HG03342 (cell line): ENCODE measurements at regions not wholly inside any gene's neighbourhood (a gene's known extent, or its start where the extent isn't known, plus 50 kb on each side); places are given as distances from the start of the nearest gene placed in this dataset.
"Not testable (repeated sequence)": the region's sequence is repeated elsewhere in the genome, so short reads cannot be mapped to it uniquely, and the experiment has no call there.

ENCODE experiments used
- ATAC-seq: cut with Tn5 transposase; IDR thresholded peaks from one replicate; pipeline ENCODE4 v1.9.1; 2021; ENCODE audit warnings: mild to moderate bottlenecking, moderate library complexity; ENCODE audit not compliant: unreplicated experiment

GRCh38 chr5:57002959-57003485 is 51.1 kb upstream of the MIER3 start:
- no peak for ATAC-seq

DNA sequence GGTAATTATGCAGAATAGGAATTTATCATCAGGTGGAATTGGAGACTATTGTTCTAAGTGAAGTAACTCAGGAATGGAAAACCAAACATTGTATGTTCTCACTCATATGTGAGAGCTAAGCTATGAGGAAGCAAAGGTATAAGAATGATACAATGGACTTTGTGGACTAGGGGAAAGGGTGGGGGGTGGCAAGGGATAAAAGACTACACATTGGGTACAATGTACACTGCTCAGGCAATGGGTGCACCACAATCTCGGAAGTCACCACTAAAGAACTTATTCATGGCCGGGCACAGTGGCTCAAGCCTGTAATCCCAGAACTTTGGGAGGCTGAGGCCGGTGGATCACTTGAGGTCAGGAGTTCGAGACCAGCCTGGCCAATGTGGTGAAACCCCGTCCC is 51.6 kb upstream of the MIER3 start:
- not testable (repeated sequence) for ATAC-seq

DNA sequence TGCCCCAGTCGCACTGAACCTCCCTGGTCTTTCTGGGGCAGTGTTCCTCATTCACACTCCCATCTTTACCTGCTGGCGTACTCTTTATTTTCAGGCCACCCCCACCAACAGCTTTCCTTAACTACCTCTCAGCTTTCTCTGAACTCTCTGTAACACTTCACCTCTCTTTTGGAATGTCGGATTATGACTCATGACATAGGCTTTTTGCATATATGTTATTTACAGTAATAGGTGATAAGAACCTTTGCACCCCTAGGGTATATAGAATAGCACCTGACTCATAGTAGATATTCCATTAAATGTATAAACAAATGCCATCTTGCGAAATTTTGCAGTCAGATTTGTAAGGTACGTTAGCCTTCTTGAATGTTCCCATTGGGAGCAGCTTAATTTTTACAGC is 52.9 kb upstream of the MIER3 start:
- ATAC-seq, result no peak

GRCh38 chr5:57007344-57007743 is 55.4 kb upstream of the MIER3 start:
- peak; percentile 82 for ATAC-seq

DNA sequence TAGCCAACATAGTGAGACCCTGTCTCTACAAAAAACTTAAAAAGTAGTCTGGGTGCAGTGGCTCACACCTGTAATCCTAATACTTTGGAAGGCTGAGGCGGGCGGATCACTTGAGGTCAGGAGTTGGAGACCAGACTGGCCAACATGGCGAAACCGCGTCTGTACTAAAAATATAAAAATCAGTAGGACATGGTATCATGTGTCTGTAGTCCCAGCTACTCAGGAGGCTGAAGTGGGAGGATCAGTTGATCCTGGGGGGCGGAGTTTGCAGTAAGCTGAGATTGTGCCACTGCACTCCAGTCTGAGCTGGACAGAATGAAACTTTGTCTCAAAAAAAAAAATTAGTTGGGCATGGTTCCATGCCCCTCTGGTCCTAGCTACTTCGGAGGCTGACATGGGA is 57.9 kb upstream of the MIER3 start:
- ATAC-seq, result no peak

- no peak for ATAC-seq
These were observed 58.9 kb upstream of the MIER3 start for GRCh38 chr5:57010786-57011185.

GRCh38 chr5:57012511-57012910 is 60.6 kb upstream of the MIER3 start:
- no peak for ATAC-seq

GRCh38 chr5:57025961-57026360 is 74.0 kb upstream of the MIER3 start:
- ATAC-seq, result no peak

DNA sequence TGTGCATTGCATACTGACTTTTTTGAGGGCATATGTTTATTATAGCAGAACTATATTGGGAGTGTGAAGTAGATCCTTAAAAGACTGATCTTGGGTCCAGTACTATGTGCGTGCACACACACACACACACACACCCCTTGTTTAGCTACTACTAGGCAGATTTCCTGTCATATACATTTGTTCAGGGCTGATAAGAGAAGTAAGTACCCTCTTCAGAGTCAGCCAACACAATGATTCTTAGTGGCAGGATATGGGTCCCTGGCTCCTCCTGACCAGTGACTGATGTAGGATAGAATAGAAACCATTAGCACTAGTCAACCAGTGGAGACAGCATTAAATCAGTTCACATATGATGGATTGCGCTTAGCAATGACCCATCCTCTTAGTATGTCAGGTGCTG is 76.2 kb upstream of the MIER3 start:
- ATAC-seq, result no peak

- no peak for ATAC-seq
These were observed 80.2 kb upstream of the MIER3 start for GRCh38 chr5:57032151-57032551.

DNA sequence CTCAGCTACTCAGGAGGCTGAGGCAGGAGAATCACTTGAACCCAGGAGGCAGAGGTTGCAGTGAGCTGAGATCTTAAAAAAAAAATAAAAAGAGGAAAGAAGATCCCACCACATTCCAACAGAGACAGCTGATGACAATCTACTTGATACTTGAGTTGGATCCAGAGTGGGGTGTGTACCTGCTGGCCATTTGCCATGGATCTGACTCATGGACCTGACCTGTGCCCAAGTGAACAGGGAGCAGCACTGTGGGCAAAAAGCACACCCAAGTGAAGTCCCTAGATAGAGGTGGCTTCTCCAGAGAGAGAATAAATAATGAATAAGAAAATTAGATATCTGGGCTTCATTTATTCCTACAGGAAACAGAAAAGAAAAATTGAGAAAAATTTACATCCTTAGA is 81.2 kb upstream of the MIER3 start:
- no peak for ATAC-seq

- ATAC-seq, result no peak
These were observed 81.6 kb upstream of the MIER3 start for GRCh38 chr5:57033503-57033902.

DNA sequence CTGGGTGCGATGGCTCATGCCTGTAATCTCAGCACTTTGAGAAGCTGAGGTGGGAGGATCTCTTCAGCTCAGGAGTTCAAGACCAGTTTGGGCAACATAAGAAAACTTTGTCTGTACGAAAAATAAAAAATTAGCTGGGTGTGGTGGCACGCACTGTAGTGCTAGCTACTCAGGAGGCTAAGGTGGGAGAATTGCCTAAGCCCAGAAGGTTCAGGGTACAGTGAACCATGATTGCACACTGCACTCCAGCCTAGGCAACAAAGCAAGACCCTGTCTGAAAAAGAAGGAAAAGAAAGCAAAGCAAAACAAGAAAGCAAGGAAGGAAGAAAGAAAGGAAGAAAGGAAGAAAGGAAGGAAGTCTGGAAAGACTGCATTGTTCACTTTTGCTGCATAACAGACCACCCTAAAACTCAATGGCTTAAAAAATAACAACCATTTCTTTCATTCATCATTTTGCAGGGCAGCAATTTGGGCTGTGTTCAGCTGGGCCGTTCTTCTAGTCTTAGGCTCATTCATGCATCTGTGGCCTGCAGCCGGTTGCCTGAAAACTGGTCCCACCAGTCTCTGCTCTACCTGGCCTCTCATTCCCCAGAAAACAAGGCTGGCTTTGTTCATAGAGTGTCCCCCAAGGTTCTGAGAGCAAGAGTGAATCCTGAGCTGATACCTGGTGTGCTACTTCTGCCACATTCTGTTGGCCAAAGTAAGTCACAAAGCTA is 82.4 kb upstream of the MIER3 start:
- no peak for ATAC-seq

GRCh38 chr5:57035955-57036354 is 84.0 kb upstream of the MIER3 start:
- ATAC-seq, result no peak

GRCh38 chr5:57036761-57037160 is 84.8 kb upstream of the MIER3 start:
- ATAC-seq, result no peak

DNA sequence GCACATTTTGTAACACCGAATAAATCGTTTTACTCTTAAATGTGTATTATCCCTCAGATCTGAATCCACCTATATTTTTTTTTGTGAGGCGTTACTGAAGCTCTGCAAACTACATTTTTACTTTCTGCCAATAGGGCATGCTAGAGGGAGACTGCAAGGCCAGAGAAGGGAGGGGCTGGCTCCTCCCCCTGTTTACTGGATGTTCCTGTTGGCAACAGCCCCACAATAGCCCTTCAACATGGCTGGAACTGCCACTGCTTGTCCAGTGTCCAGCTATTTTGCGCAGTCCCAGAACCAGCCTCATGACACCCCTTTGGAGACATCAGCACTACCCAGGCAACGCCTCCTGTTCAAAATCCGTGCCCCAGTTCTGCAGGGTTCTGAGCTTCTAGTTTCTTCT is 85.4 kb upstream of the MIER3 start:
- no peak for ATAC-seq

DNA sequence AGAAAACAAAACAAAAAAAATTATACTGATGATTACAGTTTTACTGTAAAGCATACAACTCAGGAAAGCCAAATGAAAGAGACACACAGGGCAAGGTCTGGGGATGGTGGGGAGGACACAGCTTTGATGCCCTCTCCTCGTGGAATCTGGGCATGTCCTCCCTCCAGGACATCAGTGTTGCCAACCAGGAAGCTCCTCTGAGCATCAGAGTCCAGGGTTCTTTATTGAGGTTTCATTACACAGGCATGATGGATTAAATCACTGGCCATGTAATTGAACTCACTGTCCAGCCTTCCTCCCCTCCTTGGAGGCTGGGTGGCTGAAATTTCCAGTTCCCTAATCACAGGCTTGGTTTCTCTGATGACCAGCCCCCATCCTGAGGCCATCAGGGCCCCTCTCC is 89.6 kb upstream of the MIER3 start:
- ATAC-seq, result no peak

GRCh38 chr5:57042524-57042931 is 90.6 kb upstream of the MIER3 start:
- no peak for ATAC-seq

- no peak for ATAC-seq
These were observed 102.2 kb upstream of the MIER3 start for GRCh38 chr5:57054135-57054534.

DNA sequence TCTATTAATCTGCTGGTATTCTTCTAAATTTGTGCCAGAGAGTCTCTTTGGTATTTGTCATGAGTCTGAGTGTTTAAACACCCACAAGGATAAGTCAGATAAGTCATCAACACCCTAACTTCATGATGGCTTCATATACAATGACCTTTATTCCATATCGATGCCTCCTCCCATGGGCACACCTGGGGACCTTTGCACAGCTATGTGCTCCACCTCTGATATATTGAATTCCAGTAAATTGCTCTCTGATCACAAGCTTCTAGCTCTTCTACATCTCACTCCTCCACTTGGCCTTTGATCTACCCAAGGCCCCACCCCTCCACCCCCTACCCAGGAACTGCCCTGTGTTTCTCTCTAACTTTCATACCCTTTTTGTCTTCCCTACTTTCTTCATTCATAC is 102.7 kb upstream of the MIER3 start:
- ATAC-seq, result no peak

- no peak for ATAC-seq
These were observed 103.8 kb upstream of the MIER3 start for GRCh38 chr5:57055731-57056130.

- no peak for ATAC-seq
These were observed 110.1 kb upstream of the GPBP1 start for GRCh38 chr5:57063773-57064172.
